ENCODE measurements at regions not wholly inside any gene's neighbourhood (a gene's known extent, or its start where the extent isn't known, plus 50 kb on each side); places are given as distances from the start of the nearest gene placed in this dataset.

- no peak for TF ChIP-seq CTCF (IDR thresholded peaks at IDR 0.05)
- TF ChIP-seq MLX (CRISPR knock-in tag; IDR thresholded peaks at IDR 0.05): no peak
- TF ChIP-seq CBFB (CRISPR knock-in tag; IDR thresholded peaks at IDR 0.05; ENCODE audit: low read depth): no peak
- TF ChIP-seq NR3C1 (CRISPR knock-in tag; conservative IDR thresholded peaks at IDR 0.05; ENCODE audit: low read depth): no peak
- TF ChIP-seq SMAD3 (CRISPR knock-in tag; IDR thresholded peaks at IDR 0.05; ENCODE audit: borderline replicate concordance): no peak
- no peak for TF ChIP-seq CDX4 (CRISPR knock-in tag; IDR thresholded peaks at IDR 0.05; ENCODE audit: borderline replicate concordance)
- no peak for TF ChIP-seq MAX (CRISPR knock-in tag; IDR thresholded peaks at IDR 0.05)
- no peak for TF ChIP-seq ELF4 (CRISPR knock-in tag; IDR thresholded peaks at IDR 0.05; ENCODE audit: low read depth)
- no peak for TF ChIP-seq JUN (CRISPR knock-in tag; IDR thresholded peaks at IDR 0.05)
- TF ChIP-seq AFF4 (CRISPR knock-in tag; IDR thresholded peaks at IDR 0.05; ENCODE audit: borderline replicate concordance): no peak
- no peak for TF ChIP-seq NR2C2 (CRISPR knock-in tag; IDR thresholded peaks at IDR 0.05)
- no peak for TF ChIP-seq ETV6 (CRISPR knock-in tag; IDR thresholded peaks at IDR 0.05)
- TF ChIP-seq FOXP1 (CRISPR knock-in tag; IDR thresholded peaks at IDR 0.05; ENCODE audit: borderline replicate concordance): no peak
These were observed 879.0 kb upstream of the SLITRK5 start for GRCh38 chr13:86792153-86792651.

Data from WTC11 (cell line).